Neural progenitor cell (in vitro differentiated cells): ENCODE measurements at regions not wholly inside any gene's neighbourhood (a gene's known extent, or its start where the extent isn't known, plus 50 kb on each side); places are given as distances from the start of the nearest gene placed in this dataset.

Source experiments
- CTCF ChIP-seq: fragments of 200-600 bp; sonication (generic); IDR thresholded peaks from 2 replicates; pipeline ENCODE4 v1.5.1; 2017; ENCODE audit warnings: antibody characterized with exemption, mild to moderate bottlenecking
- EZH2 ChIP-seq: fragments of 200-600 bp; sonication (generic); IDR thresholded peaks from 2 replicates; pipeline ENCODE4 v1.6.1; 2017; ENCODE audit warnings: antibody characterized with exemption, mild to moderate bottlenecking, moderate library complexity

- TF ChIP-seq EZH2 (no peak), CTCF (no peak)
Measured at GRCh38 chr14:97798176-97798575, 1001.0 kb downstream of the VRK1 start.
